ENCODE measurements at regions not wholly inside any gene's neighbourhood (a gene's known extent, or its start where the extent isn't known, plus 50 kb on each side); places are given as distances from the start of the nearest gene placed in this dataset.

- FAIRE-seq: peak; percentile 97
- DNase-seq (ENCODE audit: insufficient read length, low spot score): no peak
- TF ChIP-seq POLR2AphosphoS5 (IDR thresholded peaks at IDR 0.05; ENCODE audit: low read depth, low read length) (no peak), POLR2A (IDR thresholded peaks at IDR 0.05; ENCODE audit: low read depth, low read length) (no peak), SPI1 (IDR thresholded peaks at IDR 0.05; ENCODE audit: low read depth, low read length) (peak; percentile 94), POU2F2 (IDR thresholded peaks at IDR 0.05; ENCODE audit: low read depth, low read length) (peak; percentile 51; the same call in 1 of the 2 replicates), PAX5 (IDR thresholded peaks at IDR 0.05; ENCODE audit: insufficient read depth, low read length, severe bottlenecking) (no peak), TAF1 (IDR thresholded peaks at IDR 0.05; ENCODE audit: low read depth, low read length) (no peak)
Measured at GRCh38 chr4:111930659-111931058, 214.6 kb upstream of the FAM241A start.

- FAIRE-seq (no peak), DNase-seq (ENCODE audit: insufficient read length, low spot score) (no peak)
- TF ChIP-seq POLR2AphosphoS5 (IDR thresholded peaks at IDR 0.05; ENCODE audit: low read depth, low read length) (no peak), PAX5 (IDR thresholded peaks at IDR 0.05; ENCODE audit: insufficient read depth, low read length, severe bottlenecking) (no peak), POU2F2 (IDR thresholded peaks at IDR 0.05; ENCODE audit: low read depth, low read length) (no peak), SPI1 (IDR thresholded peaks at IDR 0.05; ENCODE audit: low read depth, low read length) (no peak), TAF1 (IDR thresholded peaks at IDR 0.05; ENCODE audit: low read depth, low read length) (no peak), POLR2A (IDR thresholded peaks at IDR 0.05; ENCODE audit: low read depth, low read length) (no peak)
Measured at GRCh38 chr4:111933703-111934102, 211.6 kb upstream of the FAM241A start.

GRCh38 chr4:111934314-111934713 is 210.9 kb upstream of the FAM241A start:
- no peak for FAIRE-seq
- DNase-seq (ENCODE audit: insufficient read length, low spot score): no peak

GRCh38 chr4:111937368-111937767 is 207.9 kb upstream of the FAM241A start:
- no peak for FAIRE-seq
- DNase-seq (ENCODE audit: insufficient read length, low spot score): no peak
- no peak for TF ChIP-seq TAF1 (IDR thresholded peaks at IDR 0.05; ENCODE audit: low read depth, low read length)
- TF ChIP-seq POLR2A (IDR thresholded peaks at IDR 0.05; ENCODE audit: low read depth, low read length): no peak
- no peak for TF ChIP-seq POU2F2 (IDR thresholded peaks at IDR 0.05; ENCODE audit: low read depth, low read length)
- TF ChIP-seq SPI1 (IDR thresholded peaks at IDR 0.05; ENCODE audit: low read depth, low read length): no peak
- no peak for TF ChIP-seq POLR2AphosphoS5 (IDR thresholded peaks at IDR 0.05; ENCODE audit: low read depth, low read length)
- no peak for TF ChIP-seq PAX5 (IDR thresholded peaks at IDR 0.05; ENCODE audit: insufficient read depth, low read length, severe bottlenecking)

More at GRCh38 chr4:111934314-111934713, 210.9 kb upstream of the FAM241A start:
- TF ChIP-seq POU2F2 (IDR thresholded peaks at IDR 0.05; ENCODE audit: low read depth, low read length) (no peak), PAX5 (IDR thresholded peaks at IDR 0.05; ENCODE audit: insufficient read depth, low read length, severe bottlenecking) (no peak), POLR2A (IDR thresholded peaks at IDR 0.05; ENCODE audit: low read depth, low read length) (no peak), POLR2AphosphoS5 (IDR thresholded peaks at IDR 0.05; ENCODE audit: low read depth, low read length) (no peak), SPI1 (IDR thresholded peaks at IDR 0.05; ENCODE audit: low read depth, low read length) (no peak), TAF1 (IDR thresholded peaks at IDR 0.05; ENCODE audit: low read depth, low read length) (no peak)

- TF ChIP-seq SPI1 (IDR thresholded peaks at IDR 0.05; ENCODE audit: low read depth, low read length) (no peak), POLR2AphosphoS5 (IDR thresholded peaks at IDR 0.05; ENCODE audit: low read depth, low read length) (no peak), TAF1 (IDR thresholded peaks at IDR 0.05; ENCODE audit: low read depth, low read length) (no peak), POU2F2 (IDR thresholded peaks at IDR 0.05; ENCODE audit: low read depth, low read length) (no peak), POLR2A (IDR thresholded peaks at IDR 0.05; ENCODE audit: low read depth, low read length) (no peak), PAX5 (IDR thresholded peaks at IDR 0.05; ENCODE audit: insufficient read depth, low read length, severe bottlenecking) (no peak)
- FAIRE-seq (no peak), DNase-seq (ENCODE audit: insufficient read length, low spot score) (no peak)
Measured at GRCh38 chr4:111941957-111942356, 203.3 kb upstream of the FAM241A start.

GRCh38 chr4:111943796-111944203 is 201.5 kb upstream of the FAM241A start:
- DNase-seq (ENCODE audit: insufficient read length, low spot score) (peak; percentile 17), FAIRE-seq (peak; percentile 89)
- TF ChIP-seq POLR2AphosphoS5 (IDR thresholded peaks at IDR 0.05; ENCODE audit: low read depth, low read length) (no peak), PAX5 (IDR thresholded peaks at IDR 0.05; ENCODE audit: insufficient read depth, low read length, severe bottlenecking) (no peak), TAF1 (IDR thresholded peaks at IDR 0.05; ENCODE audit: low read depth, low read length) (no peak), SPI1 (IDR thresholded peaks at IDR 0.05; ENCODE audit: low read depth, low read length) (no peak), POLR2A (IDR thresholded peaks at IDR 0.05; ENCODE audit: low read depth, low read length) (no peak), POU2F2 (IDR thresholded peaks at IDR 0.05; ENCODE audit: low read depth, low read length) (no peak)

- FAIRE-seq (no peak), DNase-seq (ENCODE audit: insufficient read length, low spot score) (no peak)
- TF ChIP-seq TAF1 (IDR thresholded peaks at IDR 0.05; ENCODE audit: low read depth, low read length) (no peak), SPI1 (IDR thresholded peaks at IDR 0.05; ENCODE audit: low read depth, low read length) (no peak), POU2F2 (IDR thresholded peaks at IDR 0.05; ENCODE audit: low read depth, low read length) (no peak), PAX5 (IDR thresholded peaks at IDR 0.05; ENCODE audit: insufficient read depth, low read length, severe bottlenecking) (no peak), POLR2A (IDR thresholded peaks at IDR 0.05; ENCODE audit: low read depth, low read length) (no peak), POLR2AphosphoS5 (IDR thresholded peaks at IDR 0.05; ENCODE audit: low read depth, low read length) (no peak)
Measured at GRCh38 chr4:111945014-111945413, 200.2 kb upstream of the FAM241A start.

GRCh38 chr4:111946800-111947199 is 198.5 kb upstream of the FAM241A start:
- DNase-seq (ENCODE audit: insufficient read length, low spot score) (no peak), FAIRE-seq (no peak)
- TF ChIP-seq PAX5 (IDR thresholded peaks at IDR 0.05; ENCODE audit: insufficient read depth, low read length, severe bottlenecking) (no peak), TAF1 (IDR thresholded peaks at IDR 0.05; ENCODE audit: low read depth, low read length) (no peak), SPI1 (IDR thresholded peaks at IDR 0.05; ENCODE audit: low read depth, low read length) (no peak), POU2F2 (IDR thresholded peaks at IDR 0.05; ENCODE audit: low read depth, low read length) (no peak), POLR2AphosphoS5 (IDR thresholded peaks at IDR 0.05; ENCODE audit: low read depth, low read length) (no peak), POLR2A (IDR thresholded peaks at IDR 0.05; ENCODE audit: low read depth, low read length) (no peak)

GRCh38 chr4:111952688-111953087 is 192.6 kb upstream of the FAM241A start:
- FAIRE-seq (no peak), DNase-seq (ENCODE audit: insufficient read length, low spot score) (no peak)
- TF ChIP-seq TAF1 (IDR thresholded peaks at IDR 0.05; ENCODE audit: low read depth, low read length) (no peak), POU2F2 (IDR thresholded peaks at IDR 0.05; ENCODE audit: low read depth, low read length) (no peak), POLR2A (IDR thresholded peaks at IDR 0.05; ENCODE audit: low read depth, low read length) (no peak), POLR2AphosphoS5 (IDR thresholded peaks at IDR 0.05; ENCODE audit: low read depth, low read length) (no peak), SPI1 (IDR thresholded peaks at IDR 0.05; ENCODE audit: low read depth, low read length) (no peak), PAX5 (IDR thresholded peaks at IDR 0.05; ENCODE audit: insufficient read depth, low read length, severe bottlenecking) (no peak)

- FAIRE-seq: no peak
- TF ChIP-seq POLR2A (IDR thresholded peaks at IDR 0.05; ENCODE audit: low read depth, low read length) (no peak), PAX5 (IDR thresholded peaks at IDR 0.05; ENCODE audit: insufficient read depth, low read length, severe bottlenecking) (no peak), POLR2AphosphoS5 (IDR thresholded peaks at IDR 0.05; ENCODE audit: low read depth, low read length) (no peak), POU2F2 (IDR thresholded peaks at IDR 0.05; ENCODE audit: low read depth, low read length) (no peak), TAF1 (IDR thresholded peaks at IDR 0.05; ENCODE audit: low read depth, low read length) (no peak), SPI1 (IDR thresholded peaks at IDR 0.05; ENCODE audit: low read depth, low read length) (no peak)
Measured at GRCh38 chr4:111954550-111954949, 190.7 kb upstream of the FAM241A start.

More at GRCh38 chr4:111954550-111954949, 190.7 kb upstream of the FAM241A start:
- DNase-seq (ENCODE audit: insufficient read length, low spot score): no peak
